GM18909 (cell line): ENCODE measurements at regions not wholly inside any gene's neighbourhood (a gene's known extent, or its start where the extent isn't known, plus 50 kb on each side); places are given as distances from the start of the nearest gene placed in this dataset.

Experiments
- ATAC-seq: cut with Tn5 transposase; IDR thresholded peaks from one replicate; pipeline ENCODE4 v1.9.1; 2021; ENCODE audit warnings: mild to moderate bottlenecking; ENCODE audit not compliant: unreplicated experiment, poor library complexity

DNA sequence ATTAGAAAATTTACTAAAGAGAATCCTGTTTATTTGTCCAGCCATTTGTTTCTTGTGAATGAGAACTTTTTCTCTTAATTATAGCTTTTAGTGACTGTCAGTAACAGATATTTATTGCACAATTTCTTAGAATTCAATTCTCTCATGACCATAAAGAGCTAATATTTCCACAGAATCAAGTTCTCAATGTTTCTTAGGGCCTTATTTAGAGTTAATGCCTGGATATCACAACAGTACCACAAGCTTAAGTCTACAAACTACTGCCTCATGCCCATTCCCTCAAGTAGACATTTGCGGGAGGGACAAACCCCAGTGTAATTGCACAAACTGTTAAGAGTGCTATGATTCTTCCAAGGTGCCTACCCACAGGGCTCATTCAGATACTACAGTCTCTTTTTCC, 199.7 kb upstream of the POU2AF2 start:
- ATAC-seq: no peak

DNA sequence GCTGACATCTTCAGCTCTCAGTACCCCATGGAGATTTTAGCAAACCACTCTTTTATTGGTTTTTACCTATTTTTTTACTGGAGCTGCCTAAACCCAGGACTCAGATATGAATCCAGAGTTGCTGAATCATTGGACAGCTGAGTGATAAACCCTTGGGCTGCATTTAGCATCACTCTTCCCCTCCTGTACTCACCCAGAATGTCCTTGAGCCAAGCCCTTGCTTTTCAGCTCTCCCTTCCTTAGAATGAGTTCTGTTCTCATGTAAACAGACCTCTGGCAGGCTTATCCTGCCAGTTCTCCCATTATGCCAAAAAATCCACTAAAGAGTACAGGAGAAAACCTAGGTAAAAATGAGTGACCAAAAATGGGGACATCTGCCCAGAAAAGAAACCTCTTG, 200.1 kb upstream of the POU2AF2 start:
- ATAC-seq: no peak

DNA sequence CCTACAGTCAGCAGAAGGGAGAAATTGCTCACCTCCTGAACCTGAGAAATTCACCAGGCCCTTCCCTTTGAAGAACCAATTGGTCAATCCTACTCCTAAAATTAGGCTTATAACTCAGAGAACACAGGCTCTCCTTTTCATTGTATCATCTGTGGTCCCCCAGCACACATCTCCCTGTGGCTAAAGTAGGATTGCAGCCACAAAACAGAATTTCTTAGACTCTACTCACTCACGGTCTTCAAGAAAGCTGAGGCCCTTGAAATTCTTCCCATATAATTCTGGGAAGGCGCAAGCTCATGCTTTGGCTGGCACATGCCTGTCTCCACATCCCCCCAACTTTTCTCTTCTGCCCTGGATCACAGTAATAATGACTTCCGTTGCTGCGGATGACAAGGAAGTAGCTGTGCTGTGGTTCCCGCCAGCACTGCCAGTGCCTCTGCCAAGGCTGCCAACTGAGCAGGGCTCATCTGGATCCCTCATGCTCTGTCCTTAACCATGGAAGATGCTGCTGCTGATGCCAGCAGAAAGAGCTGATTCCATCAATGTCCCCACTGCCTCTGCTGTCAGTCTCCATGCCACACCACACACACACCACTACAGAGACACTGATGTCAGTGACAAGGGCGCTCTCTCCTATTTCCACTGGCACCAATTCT, 200.6 kb upstream of the POU2AF2 start:
- ATAC-seq: no peak

DNA sequence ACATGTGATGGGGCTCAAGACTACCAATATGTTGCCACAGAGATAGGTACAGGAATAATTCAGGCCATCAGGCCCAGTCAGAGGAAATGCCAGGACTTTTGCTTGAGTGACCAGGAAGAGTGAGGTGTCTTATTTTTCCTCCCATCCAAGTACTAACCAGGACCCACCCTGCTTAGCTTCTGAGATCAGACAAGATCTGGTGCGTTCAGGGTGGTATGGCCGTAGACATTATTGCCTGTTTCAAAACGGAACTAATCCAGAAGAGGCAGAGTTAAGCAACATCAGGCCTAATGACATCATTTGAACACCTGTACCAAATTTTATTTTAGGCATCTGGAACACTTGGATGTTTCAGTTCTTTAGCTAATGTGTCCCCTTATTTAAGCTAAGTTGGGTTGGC, 205.5 kb upstream of the POU2AF2 start:
- no peak for ATAC-seq

DNA sequence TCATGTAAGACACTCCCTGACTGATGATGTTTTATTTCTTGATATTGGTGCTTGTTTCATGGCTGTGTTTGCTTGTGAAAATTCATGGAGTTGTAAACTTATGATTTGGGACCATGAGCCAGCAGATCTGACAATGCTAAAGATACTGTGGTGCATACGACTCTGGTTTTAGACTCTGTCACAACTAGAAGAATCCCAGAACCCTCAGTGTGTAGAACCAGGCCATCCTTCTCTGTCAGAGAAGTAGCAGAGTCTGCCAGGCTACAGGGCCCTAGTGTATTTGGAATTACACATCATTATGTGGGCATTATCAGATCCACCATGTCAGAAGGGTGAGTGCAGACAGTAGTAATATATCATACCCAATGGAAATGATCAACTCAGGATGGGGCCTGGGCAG, 209.8 kb upstream of the POU2AF2 start:
- no peak for ATAC-seq

DNA sequence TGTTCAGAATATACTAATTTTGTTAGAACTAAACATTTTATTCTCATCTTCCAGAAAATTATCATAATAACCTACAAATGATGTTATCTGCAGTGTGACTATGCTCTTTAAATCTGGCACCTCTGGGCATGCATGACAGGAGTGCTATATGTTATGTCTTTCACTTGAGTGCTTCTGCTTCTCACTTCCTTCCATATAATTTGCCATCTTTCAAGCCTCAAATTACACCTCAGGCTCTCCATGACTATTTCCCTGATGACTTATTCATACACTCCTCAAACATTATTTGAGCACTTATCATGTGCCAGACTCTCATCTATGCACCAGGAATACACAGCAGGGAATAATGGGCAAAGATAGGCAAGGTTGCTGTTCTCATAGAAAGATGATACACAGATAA, 219.3 kb upstream of the POU2AF2 start:
- no peak for ATAC-seq

DNA sequence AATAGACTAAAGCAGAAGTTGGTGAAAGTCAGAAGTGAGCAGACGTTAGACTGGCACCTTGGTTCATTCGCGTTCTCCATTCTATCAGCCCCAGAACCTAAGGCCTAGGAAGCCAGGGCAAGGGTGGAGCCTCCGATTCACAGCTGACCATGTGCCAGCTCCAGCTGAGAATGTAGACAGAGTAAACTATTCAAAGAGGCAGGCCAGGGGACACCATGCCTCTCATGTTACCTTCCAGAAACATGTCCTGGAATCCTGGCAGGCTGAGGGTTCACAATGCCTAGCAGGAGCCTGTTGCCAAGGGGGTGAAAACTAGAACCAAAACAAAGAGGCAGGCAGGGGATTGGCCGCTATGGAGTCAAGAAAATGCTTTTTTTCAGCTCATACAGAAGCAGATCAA, 224.4 kb upstream of the POU2AF2 start:
- ATAC-seq: no peak

DNA sequence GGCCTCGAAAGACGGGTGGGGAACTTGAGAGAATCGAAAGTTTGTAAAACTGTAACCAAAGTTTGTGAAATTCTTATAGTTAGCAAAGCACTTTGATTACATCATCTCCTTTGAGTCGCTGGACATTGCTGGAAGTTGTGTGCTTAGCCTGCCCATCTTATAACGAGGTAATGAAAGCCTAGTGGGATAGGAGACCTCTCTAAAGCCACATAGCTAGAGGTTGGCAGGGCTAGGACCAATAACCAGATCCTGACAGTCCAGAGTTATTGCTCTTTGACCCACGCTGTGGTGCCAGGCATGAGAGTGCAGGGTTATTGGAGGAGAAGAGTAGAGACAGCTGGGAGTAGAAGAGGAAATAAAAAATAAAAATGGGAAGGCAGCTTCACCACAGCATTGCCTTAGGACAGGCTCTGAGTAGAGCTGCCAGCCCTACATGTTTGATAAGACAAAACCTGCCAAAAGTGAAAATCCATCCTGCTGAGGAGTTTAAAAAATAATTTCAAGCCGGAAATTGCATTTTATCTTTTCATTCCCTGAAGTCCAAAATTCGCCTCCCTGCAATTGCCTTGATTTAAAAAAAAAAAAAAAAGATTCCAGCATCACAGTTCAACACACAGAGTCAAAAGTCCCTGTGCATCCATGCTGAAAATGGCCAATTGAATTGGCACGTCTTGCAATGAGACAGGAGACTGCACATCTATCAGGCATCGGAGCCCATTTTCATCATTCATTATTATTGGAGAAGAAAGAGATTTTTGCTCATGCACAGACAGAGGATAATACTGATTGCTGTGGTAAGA, 225.5 kb upstream of the POU2AF2 start:
- no peak for ATAC-seq

DNA sequence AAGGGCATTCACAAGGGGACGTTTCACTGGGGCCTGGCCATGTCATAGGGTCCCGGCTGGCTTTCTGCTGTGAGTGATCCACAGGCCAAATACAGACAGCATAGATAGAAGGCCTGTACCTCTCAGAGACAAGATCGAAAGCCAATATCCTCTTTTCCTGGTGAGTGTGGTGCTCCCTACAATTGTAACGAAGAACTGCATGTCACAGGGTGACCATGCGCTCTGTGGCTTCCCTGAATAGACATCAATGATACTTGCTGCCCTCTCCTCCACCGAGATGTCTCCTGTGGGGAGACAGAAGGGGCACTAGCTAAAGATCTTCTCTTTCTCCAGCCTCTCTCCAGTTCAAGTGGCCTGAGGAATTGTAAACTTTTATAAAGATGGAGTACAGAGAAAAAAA, 226.1 kb upstream of the POU2AF2 start:
- ATAC-seq: no peak

DNA sequence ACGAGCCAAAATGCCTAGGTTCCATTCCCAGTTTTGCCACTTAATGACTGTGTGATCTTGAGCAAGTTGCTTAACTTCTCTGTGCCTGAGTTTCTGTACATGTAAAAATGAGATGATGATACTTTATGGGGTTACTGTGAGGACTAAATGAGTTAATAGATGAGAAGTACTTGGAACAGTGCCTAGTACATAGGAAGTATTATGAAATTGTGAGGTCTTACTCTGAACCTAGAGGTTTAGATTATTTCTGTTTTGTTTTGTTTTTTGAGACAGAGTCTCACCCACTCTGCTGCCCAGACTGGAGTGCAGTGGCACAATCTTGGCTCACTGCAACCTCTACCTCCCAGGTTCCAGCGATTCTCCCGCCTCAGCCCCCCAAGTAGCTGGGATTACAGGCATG, 227.0 kb upstream of the POU2AF2 start:
- ATAC-seq: no peak

DNA sequence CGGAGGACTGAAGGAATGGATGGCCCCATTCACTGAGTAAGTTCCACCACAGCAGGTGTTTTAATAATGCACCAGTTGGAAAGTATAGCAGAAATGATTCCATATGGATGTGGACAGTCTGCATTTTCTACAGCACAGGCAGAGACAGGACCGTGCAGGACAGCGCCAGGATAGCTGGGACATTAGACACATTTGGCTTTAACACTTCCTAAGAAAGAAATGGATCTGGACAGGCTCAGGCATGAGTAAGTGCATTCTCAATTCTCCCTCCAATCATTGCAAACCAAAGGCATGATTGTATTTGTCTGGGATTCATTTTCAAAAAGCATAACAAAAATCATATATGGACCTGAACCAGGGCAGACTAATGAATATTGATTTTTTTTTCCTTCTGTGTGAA, 233.0 kb upstream of the POU2AF2 start:
- no peak for ATAC-seq

DNA sequence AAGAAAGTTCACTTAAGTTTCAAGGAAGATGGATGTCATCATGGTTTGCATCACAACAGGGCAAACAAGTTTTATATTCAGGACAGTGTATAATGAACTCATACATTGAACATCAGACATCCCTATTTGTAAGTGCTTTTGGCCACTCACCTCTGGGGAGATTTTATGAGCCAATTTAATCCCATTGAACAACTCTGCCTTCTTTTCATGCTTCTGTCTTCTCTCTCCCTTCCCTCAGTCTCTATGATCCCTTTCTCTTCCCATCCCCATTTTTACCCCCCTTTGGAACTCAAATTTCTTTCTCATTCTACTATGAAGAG, 234.3 kb upstream of the POU2AF2 start:
- ATAC-seq: no peak

DNA sequence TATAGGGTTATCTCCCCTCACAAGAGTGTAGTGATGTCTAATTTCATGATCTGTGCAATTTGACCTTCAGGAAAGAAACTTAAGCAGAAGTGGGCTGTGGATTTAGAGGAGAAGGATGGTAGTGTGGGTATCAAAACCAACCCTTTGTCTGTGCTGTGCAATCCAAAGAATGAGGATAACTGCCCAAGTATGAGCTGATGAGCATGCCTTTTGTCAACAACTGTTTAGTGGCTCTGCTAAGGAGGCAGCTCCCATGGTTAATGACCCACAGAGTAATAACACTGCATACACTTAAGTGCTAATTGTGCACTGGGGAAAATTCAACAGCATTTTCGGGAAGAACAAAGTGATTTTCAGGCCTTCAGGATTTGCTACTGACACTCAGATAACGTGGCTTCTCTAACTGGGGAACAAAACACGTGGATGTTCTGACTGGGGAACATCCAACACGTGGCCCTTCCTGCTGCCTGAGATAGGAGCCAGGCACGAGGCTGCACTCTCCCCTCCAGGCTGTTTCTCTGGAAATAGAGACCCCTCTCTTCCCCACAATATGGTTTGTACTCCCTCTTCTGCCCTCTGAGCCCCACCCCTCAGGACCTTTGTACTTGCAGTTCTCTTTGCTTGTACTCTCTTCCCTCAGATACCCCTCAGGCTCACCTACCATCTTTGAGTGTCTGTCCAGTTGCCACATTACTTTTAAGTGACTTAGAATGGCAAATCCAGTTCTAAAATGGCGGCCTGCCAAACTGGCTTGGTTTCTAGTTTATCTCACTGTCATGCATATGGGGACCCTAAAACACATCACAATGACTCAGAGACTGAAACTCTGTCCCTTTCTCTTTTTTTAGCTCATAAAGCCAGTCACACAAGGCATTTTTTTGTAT, 234.9 kb upstream of the POU2AF2 start:
- ATAC-seq: no peak

DNA sequence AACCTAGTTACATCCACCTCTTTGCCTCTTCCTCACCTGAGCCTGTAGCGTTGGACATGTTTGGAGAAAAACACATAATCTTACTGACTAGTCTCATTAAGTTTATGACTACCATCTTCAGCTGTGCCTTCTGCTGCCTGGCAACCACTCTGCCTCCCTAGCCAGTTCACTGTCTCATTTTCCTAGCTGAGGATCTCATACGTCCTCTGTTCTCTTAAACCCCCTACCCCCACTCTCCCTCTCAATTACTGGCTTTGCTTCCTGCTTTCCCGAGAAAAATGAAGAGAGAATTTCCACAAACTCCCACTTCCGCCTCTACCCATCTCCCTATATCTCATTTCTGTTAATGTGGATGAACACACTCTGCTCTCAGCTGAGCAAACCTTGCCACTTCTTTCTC, 239.3 kb upstream of the POU2AF2 start:
- no peak for ATAC-seq

DNA sequence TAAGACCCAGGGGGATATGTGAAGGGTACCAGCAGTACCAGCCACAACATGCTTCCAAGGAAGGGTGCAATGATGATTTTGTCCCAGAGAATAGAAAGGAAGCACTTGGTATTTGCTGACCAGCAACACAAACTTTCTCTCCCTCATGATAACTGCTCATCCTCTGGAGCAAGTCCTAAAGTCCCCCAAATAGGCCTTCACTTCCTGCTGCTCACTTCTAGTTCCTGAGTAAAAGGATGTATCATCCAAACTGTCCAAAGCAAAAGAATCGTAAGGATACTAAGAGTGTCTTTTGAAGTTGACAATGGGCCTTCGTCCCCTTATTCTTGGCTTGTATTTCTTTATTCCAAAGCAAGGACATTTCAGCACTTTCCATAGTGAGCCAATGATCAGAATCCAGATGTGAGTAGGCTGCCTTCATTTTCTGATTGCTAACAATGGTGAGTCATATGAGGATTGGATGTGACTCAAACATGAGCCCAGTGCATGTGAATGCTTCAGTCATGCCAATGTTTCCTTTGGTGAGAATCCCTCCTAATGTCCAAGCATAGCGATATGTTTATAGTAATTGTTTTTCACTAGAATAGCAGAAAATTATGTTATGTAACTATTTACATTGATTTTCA, 243.4 kb upstream of the POU2AF2 start:
- no peak for ATAC-seq

DNA sequence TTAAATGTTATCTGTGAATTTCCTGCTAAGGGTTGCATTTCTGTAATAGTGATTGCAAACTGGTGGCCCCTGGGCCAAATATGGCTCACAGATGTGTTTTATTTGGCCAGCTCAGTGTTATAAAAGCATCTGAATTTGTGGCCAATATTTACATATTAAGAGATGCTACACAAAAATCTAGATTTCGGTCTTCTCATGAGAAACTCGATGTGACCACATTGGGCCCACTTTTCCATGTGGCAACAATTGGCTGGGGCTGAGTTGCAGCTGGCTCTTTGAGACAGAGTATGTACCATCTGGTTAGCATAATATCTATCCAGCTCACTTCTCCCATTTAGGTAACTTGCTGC, 244.5 kb upstream of the POU2AF2 start:
- no peak for ATAC-seq

DNA sequence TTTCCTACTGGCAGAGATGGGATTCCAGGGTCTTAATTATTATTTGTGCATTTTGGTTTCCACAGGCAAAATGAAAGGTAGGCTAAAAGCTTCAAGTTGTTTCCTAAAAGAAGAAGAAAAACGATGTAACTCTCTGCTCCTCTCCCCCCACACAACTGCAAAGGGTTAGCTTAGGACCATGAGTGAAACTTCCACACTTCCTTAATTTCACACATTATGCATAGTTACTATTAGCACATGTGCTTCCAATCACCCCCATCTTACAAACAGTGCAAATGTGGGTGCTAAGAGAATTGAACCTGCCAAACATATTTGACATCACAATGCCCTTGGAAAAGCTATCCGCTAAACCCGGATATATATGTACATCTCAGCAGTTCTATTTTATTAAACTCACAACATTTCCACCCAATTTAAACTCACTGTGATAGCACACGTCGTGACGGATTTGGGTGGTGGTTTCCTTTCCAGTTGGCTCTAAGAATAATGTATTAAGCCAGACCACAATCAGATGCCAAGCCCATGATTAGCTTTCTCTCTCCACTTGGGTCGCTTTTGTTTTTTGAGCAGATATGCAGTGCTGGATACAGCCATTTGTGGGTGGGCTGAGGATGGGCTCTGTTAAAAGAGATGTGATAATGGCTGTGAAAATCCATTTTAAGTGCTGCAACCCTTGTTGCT, 245.0 kb upstream of the POU2AF2 start:
- no peak for ATAC-seq

DNA sequence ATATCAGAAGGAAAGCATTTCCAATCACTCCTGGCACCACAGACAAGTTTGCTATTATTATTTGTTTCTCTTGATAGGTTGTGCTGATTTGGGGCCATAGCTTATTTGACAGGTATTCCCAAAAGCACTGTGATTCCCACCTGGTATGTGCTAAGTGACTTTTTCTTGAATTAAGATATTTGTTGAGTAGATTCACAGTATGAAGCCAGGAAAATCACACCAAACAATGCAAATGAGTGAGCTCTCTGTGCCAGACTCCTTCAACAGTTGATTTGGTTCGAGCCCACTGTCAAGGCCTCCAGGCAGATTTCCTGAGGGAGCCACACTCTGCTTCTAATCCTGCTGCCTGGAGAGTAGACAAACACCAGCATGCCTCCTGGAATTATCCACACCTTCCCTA, 253.0 kb upstream of the POU2AF2 start:
- no peak for ATAC-seq

DNA sequence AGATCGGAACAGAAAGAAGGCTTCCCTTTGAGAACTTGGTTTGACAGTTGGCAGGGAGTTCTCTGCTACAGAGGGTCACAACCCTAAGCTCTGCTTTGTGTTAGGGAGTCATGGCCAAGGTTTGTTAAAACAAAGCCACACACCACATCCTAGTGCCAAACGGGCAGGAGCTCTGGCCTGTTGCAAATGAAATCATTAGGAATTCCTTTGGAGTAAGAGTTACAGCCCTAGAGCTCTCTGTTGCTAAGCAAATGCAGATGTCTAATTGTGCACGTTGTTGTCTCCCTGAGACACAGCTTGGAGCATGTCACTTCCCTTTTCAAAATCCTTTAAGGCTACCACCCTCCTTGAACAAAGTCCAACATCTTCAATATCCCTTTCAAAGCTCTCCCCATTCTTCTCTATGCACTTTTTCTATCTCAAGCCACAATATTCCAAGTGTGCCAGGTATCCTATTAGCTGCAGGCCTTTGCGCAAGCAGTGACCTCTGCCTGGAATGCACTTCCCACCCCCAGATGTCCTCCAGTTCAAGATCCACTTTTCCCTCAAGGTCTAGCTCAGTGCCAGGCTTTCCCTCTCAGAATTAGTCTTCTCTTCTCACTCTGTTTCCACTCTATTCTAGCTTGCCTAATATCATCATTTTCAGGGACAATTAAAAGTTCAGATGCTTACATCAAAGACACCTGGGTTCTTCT, 253.7 kb upstream of the POU2AF2 start:
- ATAC-seq: no peak

DNA sequence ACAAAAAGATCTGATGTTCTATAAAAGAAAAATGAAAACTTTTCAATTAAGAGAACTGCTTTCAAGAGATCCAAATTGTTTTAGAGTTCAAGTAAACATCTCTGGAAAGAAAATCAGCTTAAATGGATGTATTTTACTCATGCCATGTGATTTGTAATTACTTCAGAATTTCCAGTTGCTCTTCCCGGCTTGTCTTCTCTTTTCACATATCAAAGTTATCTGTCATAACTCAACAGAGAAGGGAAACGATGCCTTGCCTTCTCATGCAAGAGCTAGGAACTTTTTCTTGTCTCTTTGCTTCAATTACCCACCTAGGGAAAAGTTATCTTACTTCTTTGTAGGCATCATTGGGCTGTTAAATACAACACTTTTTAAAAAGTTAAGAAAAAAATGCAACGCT, 255.2 kb upstream of the POU2AF2 start:
- ATAC-seq: no peak
